LNCAP (cell line): ENCODE measurements at regions not wholly inside any gene's neighbourhood (a gene's known extent, or its start where the extent isn't known, plus 50 kb on each side); places are given as distances from the start of the nearest gene placed in this dataset.

Experiments
- TF ChIP-seq, protein P1 (sequence below): fragments of 450-650 bp; IDR thresholded peaks from 2 replicates; pipeline ENCODE4 v1.5.1; 2017; ENCODE audit warnings: mild to moderate bottlenecking

DNA sequence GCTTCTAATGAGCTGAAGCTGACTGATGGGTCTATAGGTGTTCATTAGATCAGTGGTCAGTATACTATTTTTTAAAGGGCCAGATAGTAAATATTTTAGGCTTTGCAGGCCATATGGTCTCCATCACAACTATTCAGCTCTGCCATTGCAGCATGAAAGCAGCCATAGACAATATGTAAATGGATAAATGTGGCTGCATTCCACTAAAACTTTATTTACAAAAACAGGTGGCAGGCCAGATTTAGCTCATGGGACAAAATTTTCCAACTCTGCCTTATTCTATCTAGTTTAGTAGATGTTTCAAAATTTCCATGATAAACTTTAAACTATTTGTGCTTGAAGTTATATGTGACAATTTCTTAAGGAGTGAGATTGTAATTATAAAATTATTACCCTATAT, 339.3 kb downstream of the ABCC12 start:
- TF ChIP-seq, protein P1, sequence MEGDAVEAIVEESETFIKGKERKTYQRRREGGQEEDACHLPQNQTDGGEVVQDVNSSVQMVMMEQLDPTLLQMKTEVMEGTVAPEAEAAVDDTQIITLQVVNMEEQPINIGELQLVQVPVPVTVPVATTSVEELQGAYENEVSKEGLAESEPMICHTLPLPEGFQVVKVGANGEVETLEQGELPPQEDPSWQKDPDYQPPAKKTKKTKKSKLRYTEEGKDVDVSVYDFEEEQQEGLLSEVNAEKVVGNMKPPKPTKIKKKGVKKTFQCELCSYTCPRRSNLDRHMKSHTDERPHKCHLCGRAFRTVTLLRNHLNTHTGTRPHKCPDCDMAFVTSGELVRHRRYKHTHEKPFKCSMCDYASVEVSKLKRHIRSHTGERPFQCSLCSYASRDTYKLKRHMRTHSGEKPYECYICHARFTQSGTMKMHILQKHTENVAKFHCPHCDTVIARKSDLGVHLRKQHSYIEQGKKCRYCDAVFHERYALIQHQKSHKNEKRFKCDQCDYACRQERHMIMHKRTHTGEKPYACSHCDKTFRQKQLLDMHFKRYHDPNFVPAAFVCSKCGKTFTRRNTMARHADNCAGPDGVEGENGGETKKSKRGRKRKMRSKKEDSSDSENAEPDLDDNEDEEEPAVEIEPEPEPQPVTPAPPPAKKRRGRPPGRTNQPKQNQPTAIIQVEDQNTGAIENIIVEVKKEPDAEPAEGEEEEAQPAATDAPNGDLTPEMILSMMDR: no peak

DNA sequence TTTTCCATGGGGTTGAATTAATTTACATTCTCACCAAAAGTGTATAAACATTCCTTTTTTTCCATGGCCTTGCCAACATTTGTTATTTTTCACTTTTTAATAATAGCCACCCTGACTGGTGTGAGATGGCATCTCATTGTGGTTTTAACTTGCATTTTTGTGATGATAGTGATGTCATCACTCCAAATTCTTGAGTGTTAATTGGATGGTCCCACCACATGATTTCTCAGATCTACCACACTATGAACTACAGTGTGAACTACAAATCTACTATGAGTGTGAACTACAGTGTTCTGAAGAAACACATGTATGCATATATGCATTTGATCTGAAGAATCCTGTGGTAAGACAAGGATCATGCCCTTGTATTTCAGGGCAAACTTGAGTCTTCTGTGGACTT, 340.1 kb downstream of the ABCC12 start:
- TF ChIP-seq, protein P1: no peak

DNA sequence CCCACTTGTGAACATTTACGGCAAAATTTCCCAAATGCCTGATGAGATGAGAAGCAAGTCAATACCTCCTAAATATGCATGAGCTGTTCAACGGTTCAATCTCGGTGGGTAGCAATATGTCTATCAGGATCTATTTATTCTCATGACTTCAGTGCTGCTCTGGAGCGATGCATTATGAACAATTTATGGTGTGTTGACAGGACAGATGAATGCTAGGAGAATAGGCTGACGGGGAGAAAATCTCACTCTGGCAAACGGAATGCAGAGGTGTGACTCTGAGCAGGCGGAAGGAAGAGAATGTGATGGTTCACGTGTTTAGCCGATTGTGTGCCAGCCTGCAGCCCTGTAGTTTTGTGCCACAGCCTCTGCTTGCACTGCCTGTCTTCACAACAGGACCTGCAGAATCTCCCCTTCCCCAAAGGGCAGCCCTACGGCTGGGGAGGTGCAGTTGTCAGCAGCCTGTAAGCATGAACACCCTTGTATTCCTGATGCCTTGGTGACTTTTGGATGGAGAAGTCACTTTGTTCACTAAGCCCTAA, 345.2 kb downstream of the PHKB start:
- TF ChIP-seq, protein P1: no peak

DNA sequence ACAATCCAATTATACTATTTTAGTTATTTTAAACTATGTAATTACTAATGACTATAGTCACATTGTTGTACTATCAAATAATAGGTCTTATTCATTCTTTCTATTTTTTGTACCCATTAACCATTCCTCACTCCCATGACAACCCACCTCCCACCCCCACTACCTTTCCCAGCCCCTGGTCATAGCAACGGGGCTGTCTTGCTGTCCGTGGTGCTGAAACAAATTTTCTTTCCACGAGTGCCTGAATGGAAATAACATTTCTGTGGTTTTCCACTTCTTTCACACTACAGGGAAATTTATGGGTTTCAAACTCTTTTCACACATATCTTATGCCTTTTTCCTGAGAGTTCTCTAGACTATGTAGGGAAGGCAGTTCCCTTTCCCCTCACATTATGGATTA, 326.6 kb downstream of the PHKB start:
- TF ChIP-seq, protein P1: no peak

DNA sequence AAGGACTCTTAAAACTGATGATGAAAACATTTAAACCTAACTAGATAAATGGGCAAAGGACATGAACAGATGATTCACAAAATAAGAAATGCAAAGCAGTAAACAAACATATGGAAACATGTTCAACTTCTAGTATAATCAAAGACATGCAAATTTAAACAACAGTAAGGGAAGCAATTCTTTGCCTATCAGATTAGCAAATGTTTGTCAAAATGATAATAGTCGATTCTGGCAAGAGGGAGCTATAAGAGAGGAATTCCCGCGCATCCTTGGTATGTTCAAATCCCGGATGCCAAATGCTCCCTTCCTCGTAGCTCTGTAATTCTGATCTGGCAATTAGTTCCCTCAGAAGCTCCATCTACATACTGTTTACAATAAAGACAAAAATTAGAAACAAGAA, 320.5 kb downstream of the PHKB start:
- TF ChIP-seq, protein P1: no peak

DNA sequence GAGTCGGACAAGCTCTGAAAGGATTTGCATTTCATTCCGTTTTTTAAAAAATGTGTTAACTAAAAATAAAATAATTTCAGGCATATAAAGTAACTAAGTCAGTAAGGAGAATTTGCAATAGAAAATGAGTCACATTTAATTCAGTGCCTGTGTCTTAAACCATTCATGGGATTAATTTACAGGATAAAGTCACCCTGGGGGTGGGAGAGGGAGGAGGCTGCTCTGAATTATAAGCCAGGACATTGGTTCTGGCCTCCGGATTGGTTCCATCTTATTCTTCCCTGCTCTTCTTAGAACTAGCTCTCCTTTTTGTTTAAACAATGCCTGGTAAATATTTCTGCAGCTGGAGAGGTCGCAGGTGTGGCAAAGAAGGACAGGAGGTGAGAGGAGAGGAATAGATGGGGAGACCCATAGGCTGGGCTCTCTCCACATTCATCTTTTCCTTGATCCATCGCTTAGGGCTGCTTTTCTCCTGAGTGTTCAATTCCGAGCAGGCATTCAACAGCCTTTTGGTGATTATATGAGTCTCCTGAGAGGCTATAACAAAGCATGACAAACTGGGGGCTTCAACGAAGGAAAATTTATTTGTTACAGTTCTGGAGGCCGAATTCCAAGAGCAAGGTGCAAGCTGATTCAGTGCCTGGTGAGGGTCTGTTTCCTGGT, 319.2 kb downstream of the PHKB start:
- TF ChIP-seq, protein P1: no peak

DNA sequence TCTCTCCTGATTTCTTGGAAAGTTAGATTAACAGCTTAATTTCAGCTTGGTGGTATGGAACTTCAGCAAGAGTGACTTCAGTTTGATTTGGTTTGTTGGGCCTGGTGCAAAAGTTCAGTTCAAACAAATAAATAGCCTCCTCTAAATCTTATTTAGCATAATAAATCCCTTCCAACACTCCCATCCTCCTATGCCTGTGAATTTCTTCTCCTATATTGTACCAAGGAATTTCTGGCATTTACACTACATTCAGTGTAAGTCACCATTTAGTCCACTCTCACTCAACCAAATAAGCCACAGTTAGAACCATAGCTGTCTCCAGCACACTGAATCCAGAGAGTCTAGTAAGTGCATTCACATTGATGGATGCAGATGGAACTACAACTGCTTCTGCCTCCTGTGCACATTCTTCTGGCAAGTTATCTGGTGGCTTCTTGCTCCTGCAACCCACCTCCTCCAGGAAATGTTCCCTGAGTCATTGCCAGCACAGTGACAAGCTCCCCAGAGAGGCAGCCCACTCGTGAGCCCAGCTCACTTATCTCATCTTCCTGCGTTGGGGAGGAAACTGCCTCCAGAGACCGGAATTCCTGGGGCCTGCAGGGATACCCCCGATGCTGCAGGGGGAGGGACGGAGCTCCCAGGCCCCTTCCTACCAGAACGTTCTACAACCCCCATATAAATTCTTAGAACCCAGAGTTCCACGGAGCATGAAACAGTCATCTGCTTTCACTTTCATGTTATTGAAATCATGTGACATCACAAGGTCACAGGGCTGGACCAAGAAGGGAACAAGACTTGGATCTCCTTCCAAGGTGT, 318.3 kb downstream of the PHKB start:
- TF ChIP-seq, protein P1: no peak
